ENCODE measurements at regions not wholly inside any gene's neighbourhood (a gene's known extent, or its start where the extent isn't known, plus 50 kb on each side); places are given as distances from the start of the nearest gene placed in this dataset.
"Not testable (repeated sequence)": the region's sequence is repeated elsewhere in the genome, so short reads cannot be mapped to it uniquely, and the experiment has no call there.

DNA sequence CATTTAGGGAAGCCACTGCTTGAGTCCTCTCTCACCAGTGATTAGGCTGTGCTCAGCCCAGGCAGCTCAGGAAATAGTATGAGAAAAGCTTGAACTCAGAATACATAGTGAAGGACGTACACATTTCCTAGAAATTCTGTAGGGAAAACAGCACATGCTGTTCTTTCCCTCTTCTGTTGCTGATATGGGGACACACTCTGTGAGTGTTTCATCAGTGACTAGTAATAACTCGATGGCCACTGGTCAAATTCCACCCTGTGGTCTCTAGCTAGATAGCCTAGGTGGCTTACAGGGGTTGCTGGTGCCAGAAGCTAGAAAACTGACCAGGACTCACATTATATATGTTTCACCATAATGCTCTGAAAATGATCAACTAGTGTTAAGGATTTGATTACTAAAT, 259.8 kb upstream of the SOX4 start:
- DNase-seq (ENCODE audit: low read depth in 2 of 2): no peak

DNA sequence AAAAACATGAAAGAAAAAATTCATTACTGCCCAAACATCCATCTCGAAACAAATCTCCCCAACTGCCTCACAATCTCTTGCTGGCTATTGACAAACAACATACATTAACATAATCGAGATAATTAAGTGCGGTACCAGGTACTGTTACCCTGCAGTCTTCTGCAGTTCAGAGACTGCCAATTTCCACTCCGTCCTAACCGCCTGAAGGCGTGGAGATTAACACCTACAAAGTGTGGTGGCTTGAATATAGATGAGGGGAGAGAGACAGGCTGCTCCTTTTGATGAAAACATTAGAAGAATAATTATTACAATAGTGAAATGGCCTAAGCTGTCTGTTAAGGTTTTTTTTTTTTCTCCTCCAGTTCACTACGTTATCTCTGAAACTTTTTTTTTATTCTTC, 258.9 kb upstream of the SOX4 start:
- no peak for DNase-seq (ENCODE audit: low read depth in 2 of 2)

DNA sequence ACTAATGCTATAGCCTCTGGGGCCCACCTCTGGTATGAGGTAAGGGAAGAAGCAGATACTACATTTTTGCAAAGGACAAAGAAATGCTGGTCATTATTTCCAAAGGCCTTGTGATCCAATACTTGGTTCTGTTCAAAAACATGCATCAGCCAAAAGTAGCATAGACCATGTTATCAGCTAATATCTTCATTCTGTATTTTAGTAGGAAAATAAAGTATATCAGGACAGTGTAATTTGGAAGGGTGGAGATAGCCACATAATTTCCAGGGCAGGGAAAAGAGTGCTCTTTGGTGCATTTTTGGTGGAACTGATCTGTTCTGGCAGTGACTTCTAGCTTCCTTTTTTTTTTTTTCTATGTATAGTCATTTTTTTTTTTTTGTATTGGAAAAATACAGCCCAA, 258.0 kb upstream of the SOX4 start:
- DNase-seq (ENCODE audit: low read depth in 2 of 2): no peak

DNA sequence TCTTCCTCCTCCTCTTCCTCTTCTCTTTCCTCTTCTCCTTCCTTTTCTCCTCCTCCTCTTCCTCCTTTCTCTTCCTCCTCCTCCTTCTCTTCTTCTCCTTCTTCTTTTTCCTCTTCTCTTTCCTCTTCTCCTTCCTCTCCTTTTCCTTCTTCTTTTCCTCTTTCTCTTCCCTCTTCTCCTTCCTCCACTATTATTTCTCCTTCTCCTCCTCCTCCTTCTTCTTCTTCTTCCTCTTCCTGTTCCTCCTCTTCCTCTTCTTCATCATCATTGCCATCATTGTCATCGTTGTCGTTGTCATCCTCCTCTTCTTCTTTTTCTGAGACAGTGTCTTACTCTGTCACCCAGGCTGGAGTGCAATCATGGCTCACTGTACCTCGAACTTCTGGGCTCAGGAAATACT, 256.3 kb upstream of the SOX4 start:
- DNase-seq (ENCODE audit: low read depth in 2 of 2): no peak

DNA sequence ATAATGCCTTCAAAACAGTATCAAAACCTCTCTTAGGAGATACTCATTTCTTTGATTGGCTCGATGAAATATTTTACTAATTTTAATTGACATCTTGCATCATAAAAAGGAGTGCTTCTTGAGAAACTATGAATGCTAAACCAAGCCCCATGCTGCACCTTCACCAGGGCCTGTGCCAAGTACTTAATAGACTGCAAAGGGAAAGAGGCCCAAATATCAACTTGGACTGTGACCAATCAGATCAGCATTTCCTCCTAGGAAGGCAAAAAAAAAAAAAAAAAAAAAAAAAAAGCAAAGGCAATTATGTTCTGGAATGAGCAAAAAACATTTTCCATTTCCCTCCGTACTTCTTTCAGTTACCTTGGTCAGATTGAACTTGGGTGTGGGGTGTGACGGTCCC, 253.0 kb upstream of the SOX4 start:
- DNase-seq (ENCODE audit: low read depth in 2 of 2): peak in 1 of 2 experiments; percentile 2

DNA sequence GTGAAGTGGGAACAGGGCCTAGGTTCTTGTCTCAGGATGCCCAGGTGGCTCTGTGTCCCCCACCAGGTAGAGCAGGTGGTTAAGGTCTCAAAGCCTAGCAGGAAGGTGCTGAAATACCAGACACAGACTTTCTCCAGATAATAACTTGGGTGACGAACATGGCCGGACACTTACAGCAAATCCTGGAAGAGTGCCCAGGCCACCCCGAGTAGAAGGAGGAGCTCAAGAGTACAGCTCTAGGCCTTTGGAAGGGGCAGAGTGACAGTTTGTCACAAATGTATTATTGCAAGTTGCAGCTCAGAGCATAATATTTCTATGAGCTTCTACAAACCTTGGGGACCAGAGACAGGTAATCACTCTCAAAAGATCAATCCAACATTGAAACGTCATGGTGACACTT, 251.6 kb upstream of the SOX4 start:
- DNase-seq (ENCODE audit: low read depth in 2 of 2): no peak

DNA sequence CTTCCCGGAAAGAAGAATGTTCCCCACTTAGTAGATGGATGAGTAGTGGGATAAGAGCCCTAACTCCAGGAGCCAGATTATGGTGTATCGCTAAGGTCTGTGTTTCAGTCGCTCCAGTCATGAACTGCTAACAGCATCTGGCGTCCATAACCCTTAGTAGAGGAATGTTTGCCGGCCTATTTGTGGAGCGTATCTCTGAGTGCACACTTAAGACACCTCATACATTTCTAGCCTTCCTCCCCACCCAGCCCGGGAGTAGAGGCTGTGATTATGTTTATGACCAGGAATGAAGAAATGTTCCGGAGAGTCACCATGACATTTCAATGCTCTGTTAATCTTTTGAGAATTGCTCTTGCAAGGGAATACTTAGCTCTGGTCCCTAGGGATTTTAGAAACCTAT, 251.1 kb upstream of the SOX4 start:
- DNase-seq (ENCODE audit: low read depth in 2 of 2): peak; percentile 48 to 50

DNA sequence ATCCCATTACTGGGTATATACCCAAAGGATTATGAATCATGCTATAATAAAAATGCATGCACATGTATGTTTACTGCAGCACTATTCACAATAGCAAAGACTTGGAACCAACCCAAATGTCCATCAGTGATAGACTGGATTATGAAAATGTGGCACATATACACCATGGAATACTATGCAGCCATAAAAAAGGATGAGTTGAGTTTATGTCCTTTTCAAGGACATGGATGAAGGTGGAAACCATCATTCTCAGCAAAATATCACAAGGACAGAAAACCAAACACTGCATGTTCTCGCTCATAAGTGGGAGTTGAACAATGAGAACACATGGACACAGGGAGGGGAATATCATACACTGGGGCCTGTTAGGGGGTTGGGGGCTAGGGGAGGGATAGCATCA, 247.8 kb upstream of the SOX4 start:
- not testable (repeated sequence) for DNase-seq (ENCODE audit: low read depth in 2 of 2)

DNA sequence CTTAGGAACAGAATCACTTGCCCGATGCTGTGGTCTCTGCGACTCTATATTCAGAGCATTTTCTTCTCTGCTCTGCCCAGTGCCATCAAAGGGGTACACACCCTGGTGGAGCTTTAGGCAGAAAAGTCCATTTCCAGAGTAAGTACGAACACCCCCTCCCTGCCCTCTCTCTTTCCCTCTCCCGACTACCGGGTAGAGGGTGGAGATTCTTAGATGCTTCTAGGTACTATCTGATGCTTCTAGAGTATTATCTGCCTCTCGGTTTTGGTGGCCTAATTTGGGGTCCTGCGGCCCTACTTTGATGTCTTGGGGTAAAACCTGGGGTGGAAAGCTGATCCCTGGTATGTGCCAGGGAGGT, 245.4 kb upstream of the SOX4 start:
- no peak for DNase-seq (ENCODE audit: low read depth in 2 of 2)

DNA sequence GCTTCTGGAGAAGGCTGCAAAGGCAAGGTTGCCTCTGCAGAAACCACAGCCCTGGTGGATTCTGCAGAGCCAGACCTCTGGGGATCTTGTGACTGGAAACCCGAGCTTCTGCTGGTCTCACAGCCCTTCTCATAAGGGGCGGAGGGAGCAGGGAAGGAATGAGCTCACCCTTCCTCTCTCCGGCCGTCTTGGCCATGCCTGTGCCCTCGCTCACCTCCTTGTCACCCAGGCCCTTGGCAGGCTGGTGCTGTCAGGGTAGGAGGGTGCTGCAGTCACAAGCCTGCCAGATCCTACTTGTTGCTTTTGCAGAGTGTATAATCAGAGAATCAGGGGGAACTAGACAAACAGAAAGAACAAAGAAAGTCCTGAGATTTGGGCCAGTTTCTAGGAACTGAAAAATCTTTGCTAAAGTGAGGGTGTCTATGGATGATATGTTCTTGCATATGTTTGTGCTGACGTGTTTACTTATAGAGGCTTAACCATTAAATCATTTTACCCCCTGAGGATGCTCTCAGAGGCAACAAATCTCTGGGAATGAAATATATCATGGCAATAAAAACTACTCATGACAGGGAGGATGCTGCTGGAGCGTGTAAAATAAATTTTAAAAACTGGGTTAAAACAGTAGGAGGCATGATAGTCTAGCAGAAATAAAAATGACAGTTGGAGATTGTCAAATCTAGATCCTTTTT, 244.9 kb upstream of the SOX4 start:
- DNase-seq (ENCODE audit: low read depth in 2 of 2): peak; percentile 78

DNA sequence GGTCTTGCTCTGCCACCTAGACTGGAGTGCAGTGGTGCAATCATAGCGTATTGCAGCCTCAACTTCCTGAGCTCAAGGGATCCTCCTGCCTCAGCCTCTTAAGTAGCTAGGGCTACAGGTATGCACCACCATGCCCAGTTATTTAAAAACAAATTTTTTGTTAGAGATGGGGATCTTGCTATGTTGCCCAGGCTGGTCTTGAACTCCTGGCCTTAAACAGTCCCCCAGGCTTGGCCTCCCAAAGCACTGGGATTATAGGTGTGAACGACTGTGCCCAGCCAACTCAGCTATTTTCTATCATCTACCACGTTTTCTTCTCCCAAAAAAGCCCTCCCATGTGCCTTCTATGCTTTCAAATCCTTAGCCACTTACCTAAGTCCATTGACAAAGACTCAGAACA, 243.7 kb upstream of the SOX4 start:
- DNase-seq (ENCODE audit: low read depth in 2 of 2): no peak

DNA sequence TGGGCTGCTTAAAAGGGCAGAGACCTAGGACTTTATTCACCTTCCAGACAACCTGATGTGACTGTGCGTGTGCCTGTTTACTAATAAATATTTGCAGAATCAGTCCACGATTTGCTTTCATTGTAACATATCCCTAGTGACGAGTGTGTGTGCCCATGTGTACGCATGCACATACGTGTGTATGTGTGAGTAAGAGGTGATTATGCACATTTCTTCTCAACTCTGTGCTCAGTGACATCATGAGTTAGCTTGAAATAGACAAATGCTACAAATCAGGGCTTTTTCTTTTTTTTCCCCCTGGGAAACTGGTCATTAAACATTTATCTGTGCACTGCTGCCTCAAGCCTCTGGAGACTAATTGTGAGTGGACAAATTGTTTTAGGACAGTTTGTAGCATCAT, 242.6 kb upstream of the SOX4 start:
- DNase-seq (ENCODE audit: low read depth in 2 of 2): no peak

DNA sequence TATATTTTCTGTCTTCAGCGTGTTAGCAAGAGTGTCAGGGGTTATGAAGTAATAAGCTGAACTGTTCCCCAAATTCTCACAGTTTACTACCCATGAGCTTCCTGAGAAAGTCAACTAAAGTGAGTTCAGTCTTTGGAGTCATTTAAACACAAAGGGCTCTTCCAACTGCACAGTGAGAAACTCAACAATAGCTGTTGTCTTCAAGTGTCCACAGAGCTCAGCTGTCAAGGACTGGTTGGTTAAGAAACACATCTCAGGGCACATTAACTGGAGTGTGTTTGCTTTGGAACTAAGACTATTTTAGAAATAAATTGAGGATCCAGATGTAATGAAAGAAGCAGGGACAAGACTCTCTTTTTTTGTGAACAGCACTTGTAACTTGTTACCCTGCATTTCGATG, 241.4 kb upstream of the SOX4 start:
- DNase-seq (ENCODE audit: low read depth in 2 of 2): no peak

DNA sequence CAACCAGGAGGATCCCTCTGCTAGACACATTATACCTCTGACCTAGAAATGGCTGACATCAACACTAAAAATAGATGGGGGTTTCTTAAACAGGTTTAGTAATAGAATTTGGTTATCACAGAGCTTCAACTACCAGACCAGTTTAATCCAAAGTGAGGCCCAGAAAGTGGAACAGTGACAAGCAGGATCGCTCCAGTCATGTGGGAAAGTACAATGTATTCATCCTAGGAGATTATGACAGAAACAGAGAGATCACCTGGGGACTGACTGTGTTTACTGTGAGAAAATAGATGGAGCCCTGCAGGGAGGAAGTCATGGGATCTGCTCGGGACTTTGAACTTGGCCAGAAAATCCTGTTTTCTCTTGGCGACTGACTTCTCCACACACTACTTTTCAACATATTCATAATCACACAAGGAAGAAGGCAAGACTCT, 238.7 kb upstream of the SOX4 start:
- DNase-seq (ENCODE audit: low read depth in 2 of 2): no peak

DNA sequence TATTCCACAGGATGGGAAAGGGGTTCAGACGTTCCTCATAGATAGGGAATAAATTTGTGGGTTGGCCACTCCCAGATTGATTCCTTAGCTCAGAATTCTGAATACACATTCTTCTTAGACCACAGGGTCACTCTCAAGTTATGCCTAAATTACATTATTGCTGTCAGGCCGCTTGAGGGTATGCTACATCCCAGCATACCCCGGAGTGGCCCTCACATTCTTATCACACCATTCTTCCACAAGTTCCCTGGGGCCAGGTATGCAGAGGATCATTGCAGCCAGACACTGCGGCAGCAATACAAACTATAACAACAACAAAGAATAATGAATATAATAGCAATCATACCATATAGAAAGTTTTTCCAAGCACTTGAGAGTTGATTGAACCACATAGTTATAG, 237.9 kb upstream of the SOX4 start:
- no peak for DNase-seq (ENCODE audit: low read depth in 2 of 2)

DNA sequence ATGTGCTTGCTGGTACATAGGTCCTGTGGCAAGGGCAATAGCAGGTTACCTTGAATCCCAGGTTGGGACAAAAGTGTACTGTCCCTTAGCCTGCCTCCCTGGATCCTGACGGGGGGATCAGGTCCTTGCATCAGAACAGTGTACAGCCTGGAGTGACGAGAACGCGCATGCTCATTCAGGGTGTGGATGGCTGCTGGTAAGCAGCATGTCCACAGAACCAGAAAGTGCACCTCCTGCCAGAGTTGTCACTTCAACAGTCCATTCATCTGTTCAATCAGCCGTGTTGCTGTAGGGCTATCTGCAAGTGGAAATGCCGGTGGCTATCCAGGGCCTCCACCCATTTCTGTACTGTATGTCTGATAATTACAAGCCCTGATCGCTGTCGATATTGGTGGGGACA, 236.3 kb upstream of the SOX4 start:
- no peak for DNase-seq (ENCODE audit: low read depth in 2 of 2)

DNA sequence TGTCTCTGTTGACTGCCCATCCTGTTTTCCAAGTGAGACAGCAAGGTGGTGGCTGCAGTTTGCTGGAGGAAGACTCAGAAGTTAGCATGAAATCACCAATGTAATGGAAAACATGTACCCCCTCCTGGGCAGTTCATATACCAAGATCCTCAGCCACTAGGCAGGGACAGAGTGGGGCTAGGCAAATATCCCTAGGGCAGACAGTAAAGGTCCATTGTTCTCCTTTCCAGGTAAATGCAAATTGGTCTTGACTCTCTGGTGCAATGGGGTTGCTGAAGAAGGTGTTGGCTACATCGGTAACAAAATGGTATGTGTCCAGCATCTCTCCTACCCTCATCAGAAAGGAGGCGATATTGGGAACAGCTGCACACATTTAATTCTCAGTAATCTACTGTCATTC, 233.6 kb upstream of the SOX4 start:
- no peak for DNase-seq (ENCODE audit: low read depth in 2 of 2)

DNA sequence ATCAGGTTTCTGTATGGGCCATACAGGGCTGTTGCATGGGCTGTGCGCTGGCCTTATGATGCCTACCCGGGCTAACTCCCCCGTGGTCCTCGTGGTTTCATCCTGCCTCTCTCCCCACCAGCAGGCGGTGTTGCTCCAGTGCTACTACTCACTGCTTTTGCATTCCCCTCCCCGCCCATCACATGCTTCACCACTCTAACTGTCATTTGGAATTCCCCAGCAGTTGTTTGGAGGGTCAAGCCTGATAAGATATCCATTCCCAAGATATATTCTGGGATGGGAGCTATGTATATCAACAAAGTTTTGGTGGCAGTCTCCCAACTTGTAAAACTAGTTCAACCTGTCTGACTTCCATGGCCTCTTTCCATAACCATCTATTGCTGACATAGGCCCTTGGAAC, 233.2 kb upstream of the SOX4 start:
- DNase-seq (ENCODE audit: low read depth in 2 of 2): no peak

DNA sequence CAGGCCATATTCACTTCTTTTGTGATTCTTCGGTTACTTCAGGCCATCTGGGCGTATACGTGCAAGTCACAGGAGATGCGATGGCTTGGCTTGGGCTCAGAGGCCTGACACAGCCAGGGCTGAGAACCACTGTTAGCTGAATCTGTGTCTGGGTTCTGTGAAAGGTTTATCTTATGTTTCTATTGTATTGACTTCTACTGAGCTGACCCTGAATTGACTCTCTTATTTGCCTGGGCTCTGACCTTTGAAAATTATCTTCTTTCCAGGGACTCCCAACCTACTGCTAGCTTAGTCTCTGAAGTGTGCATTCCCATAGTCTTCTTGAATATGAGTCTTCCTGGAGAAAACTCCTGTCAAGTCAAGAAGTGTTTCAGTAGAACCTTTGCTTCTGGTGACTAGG, 226.4 kb upstream of the SOX4 start:
- no peak for DNase-seq (ENCODE audit: low read depth in 2 of 2)

DNA sequence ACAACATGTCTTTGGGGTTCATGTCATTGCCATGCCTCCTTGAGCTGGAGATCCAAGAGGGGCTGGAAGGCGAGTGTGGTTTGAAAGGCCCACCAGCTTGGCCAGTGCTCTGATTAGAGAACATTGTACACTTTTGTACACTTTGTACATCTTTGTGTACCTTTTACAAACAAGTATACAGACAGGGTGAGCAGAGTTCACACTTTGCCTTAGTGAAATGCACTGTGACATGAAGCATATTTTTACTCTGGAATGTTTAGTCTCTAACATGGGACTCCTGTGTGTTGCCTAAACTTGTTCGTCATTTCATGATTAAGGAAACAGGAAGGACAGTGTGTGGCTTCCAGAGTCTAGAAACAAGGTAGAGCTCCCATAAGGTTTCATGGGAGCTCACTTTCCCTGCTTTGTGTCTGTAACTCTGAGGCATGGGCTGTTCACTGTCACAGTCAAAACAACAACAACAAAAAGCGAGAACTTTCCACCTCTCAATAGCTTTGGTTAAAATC, 225.8 kb upstream of the SOX4 start:
- DNase-seq (ENCODE audit: low read depth in 2 of 2): no peak

DNA sequence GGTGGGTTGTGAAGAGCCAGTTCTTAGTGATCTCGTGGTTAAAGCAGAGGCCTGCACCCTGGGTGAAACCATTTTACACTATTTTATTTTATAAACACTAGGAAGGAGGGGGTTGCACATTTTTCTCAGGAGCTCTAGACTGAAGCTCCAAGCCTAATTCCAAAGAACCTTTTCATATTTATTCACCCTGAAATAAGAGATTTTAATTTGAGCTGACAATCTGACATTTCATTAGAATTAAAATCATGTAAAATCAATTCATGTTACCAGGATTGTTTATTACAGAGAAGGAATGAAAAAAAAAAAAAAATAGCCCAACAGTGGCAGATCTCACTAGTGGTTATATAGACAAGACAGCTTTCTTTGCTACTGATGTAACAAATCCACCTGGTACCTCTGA, 222.5 kb upstream of the SOX4 start:
- DNase-seq (ENCODE audit: low read depth in 2 of 2): no peak

DNA sequence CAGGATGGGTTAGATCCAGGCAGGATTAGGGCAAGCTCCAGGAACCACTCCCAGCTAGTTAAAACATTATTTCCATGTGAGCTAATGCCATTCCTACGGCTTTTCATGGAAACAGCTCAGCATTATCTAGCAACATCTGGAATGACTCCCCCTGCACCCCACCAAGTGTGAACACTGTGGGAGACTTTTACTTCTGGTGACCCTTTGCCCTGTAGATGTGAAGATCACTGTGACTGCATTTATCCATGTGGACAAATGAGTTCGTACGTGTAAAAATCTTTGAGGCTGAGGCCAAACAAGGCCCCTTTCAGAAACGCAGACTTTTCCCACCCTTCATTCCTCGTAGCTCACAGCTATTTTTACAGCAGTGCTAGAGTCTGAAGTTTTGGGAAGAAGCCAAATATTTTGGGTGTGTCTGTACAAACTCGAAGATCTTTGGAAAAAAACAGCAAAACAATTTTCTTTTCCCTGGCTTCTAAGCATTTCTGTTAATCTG, 221.8 kb upstream of the SOX4 start:
- DNase-seq (ENCODE audit: low read depth in 2 of 2): peak; percentile 29 to 36

DNA sequence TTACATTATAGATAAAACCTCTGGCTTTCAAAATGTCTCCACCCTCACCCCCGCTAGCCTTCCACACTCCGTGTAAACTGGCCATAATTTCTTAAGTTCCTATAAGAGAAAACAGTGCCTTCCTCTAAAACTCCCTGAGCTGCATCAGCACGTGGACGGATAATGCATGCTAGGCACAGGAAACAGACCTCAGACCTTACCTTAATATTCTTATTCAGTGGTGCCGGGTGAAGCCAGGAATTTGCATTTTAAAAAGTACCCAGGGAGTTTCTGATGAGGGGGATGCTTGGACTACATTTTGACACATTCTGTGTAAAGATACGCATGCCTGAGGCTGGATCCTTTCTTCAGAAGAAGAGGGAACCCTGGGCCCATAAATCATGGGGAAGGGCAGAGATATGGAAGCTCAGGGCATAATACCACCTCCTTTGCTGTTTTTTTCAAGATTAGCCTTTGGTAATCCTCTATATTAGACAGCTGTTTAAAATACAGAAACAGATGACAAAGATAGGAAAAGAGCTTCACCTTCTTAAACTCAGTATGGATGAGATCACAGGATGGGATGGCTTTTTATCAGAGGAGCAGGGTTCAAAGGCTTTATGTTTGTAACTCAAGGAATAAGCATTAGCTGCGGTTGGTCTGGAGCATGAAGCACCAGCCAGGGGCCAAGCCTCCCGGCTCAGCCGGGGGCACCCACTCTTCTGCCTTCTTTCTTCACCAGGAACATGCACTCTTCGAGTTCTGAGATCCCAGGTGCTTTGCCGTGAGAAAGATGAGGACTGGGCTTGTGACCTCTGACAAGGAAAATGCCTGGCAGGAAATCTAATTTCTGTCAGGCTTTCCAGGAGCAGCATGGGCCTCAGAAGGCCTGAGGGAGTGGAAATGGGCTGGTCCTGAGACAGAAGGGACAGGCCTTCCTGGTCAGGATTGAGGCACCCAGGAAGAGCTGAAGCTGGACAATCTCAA, 218.1 kb upstream of the SOX4 start:
- DNase-seq (ENCODE audit: low read depth in 2 of 2): no peak

Measured in fibroblast of skin of left quadriceps (primary cell).